Glomerular visceral epithelial cell (primary cell): ENCODE measurements at regions not wholly inside any gene's neighbourhood (a gene's known extent, or its start where the extent isn't known, plus 50 kb on each side); places are given as distances from the start of the nearest gene placed in this dataset.
"Not testable (repeated sequence)": the region's sequence is repeated elsewhere in the genome, so short reads cannot be mapped to it uniquely, and the experiment has no call there.

ENCODE experiments used
- DNase-seq: peaks from one replicate; pipeline ENCODE4 v3.0.0-alpha.2; 2016; ENCODE audit errors: extremely low spot score

- not testable (repeated sequence) for DNase-seq
Measured at GRCh38 chr1:146715054-146715453, 223.1 kb upstream of the NBPF12 start.

GRCh38 chr1:146710838-146711521 is 227.1 kb upstream of the NBPF12 start:
- DNase-seq = peak; percentile 40

DNA sequence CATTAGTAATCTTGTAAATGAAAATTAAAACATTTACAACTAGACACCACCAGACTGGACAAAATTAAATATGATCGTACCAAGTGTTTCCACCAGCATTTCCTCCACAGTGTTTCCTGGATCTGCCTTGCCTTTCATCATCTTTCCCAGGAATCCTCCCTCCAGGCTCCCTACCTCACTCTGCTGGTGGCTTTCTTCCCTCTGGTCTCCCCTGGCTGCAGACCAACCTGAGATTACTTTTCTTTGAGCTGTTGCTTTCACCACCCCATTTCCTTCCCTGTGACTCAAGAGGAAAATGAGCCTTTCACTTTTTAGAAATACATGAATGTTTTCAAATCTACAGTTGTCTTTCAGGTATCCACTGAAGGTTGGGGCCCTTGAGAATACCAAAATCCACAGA is 228.8 kb upstream of the NBPF12 start:
- not testable (repeated sequence) for DNase-seq

DNA sequence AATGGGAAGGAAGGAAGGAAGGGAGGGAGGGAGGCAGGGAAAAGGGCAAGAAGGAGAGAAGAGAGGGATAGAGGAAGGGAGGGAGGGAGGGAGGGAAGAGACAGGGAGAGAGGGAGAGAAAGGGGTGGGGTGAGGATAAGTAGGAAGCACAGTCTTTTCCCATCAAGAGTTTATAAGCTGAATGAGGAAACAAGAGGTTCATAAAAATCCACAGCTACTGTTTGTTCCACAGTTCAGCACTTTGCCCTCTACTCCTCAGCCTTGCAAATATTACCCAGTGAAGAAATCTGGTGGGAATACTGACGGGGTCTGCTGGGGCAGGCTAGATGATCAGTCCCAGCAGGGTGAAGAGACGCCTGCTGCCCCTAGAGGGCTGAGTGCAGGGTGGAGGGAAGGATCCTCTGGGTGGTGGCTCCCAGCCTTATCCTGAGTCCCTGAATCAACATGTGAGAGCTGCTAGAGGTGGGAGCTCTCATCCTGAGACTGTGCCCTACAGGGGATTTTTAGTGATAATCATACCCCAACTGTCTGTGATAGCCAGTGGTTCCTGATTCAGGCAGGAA is 233.9 kb upstream of the NBPF12 start:
- DNase-seq = not testable (repeated sequence)

DNA sequence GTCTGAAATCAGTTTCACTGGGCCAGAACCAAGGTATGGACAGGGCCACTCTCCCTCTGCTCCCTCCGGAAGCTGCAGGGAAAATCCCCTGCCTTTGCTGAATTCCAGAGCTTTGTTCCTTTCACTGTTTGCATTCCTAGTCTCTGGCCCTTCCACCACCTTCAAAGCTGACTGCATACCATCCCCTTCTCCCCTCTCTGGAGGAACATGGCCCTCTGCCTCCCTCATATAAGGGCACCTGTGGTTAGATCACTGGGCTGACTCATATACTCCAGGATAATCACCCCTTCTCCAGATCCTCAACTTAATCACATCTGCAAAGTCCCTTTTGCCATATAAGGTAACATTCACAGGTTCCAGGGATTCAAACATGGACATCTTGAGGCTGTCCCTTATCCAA is 236.8 kb upstream of the NBPF12 start:
- peak; percentile 80 for DNase-seq

- not testable (repeated sequence) for DNase-seq
Measured at GRCh38 chr1:146695388-146695787, 242.7 kb upstream of the NBPF12 start.

GRCh38 chr1:146691798-146692197 is 246.3 kb upstream of the NBPF12 start:
- not testable (repeated sequence) for DNase-seq

DNA sequence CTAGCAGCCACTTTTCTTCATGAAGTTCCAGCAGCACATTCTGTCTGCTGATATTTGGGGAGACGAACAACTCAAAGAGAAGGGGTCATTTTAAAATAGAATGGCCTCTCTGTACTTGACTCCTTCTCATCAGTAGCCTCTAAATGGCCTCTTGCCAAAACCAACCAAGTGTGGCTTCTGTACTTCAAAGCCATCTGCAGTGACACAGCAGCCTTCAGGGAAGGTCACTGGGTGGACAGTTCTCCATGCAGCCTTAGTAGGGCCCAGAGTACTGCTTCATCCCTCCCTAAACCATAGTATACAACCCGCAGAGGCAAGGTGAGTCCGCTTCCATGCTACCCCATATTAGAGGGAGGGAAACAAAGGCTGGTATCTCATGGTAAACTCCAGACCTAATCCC is 249.2 kb upstream of the NBPF12 start:
- not testable (repeated sequence) for DNase-seq

GRCh38 chr1:146686777-146687366 is 251.3 kb upstream of the NBPF12 start:
- not testable (repeated sequence) for DNase-seq

DNA sequence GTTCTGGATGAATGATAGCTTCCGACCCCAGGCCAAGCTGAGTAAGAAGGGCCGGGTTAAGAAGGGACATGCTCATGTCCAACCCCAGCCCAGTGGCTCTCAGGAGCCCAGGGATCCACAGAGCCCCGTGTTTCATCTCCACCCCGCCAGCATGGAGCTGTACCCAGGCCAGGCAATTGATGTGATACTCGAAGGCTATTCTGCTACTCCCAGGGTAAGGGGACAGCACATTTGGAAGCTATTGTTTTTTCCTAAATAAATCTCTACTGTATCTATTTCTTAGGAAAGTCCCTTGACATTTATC is 255.0 kb upstream of the NBPF12 start:
- not testable (repeated sequence) for DNase-seq

DNA sequence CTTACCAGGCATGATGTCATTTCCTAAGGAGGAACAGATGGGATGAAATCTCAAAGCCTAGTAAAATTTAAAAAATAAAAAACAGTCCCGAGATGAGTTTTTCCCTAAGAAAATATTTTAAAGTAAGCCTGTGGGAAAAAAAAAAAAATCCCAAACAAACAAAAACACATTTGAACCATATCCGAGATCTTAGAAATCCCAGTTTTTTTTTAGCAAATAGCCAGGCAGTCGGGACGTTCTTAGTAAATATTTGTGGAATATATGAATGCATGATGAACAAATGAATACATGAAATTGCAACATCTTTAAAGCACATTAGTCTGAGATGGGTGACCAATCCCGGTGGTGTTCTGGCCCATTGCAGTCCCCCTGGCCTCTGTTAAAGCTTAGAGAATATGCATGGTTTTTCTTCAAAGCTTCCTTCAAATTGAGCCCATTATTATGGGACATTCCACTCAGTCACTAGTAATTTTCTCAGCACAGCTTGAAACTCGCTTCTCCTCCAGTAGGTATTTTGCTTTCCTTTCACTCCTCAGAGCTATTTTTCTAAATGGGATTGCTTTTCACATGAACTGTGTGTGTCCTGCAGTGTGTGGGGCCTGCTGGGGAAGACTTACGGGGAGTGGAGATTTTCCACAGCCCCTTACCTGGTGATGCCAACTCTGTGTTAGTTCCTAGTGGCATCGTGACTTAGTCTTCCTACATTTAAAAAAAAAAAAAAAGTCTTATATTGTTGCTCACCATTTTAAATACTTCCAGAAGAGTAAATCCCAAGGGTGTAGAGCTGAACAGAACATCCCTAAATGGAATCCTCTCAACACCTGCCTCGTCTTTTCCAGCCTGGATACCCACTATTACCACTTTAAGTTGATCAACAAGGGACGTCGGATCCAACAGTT is 255.6 kb upstream of the NBPF12 start:
- DNase-seq = not testable (repeated sequence)

- DNase-seq = not testable (repeated sequence)
Measured at GRCh38 chr1:146673729-146674299, 264.3 kb upstream of the NBPF12 start.

DNA sequence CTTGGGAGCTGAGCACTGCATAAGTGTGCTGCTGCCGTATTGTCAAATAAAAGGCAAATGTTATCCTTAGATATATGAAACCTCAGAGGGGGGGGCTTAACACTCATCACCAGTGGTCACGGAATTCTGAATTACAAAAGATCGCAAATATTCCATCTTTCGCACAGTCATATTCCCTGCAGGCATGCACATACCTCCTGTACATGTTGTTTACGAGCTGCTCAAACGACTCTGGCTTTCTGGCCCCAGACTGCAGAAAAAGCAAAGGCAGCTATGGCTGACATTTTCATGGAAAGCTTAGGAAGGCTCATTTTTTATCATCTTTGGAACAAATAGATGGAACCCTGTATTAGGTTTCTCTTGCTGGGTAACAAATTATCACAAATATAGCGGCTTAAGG is 265.5 kb upstream of the NBPF12 start:
- not testable (repeated sequence) for DNase-seq

DNA sequence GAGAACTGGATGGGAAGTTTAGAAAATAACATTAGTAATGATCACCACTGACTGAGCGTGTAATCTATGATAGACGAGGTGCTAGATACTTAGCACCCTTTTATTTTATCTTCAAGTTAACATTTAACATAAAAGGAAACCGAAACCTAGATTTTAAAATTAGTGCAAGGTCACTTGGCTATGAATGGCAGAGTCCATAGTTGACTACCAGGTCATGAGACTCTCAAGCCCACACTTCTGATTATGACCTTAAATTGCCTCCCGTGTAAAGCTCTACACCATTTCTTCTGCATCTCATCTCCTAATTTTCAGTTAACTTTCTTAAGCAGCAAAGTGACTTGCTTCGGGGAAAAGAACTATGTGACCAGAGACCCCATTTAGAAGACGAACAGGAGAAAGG is 266.5 kb upstream of the NBPF12 start:
- DNase-seq = not testable (repeated sequence)

GRCh38 chr1:146670832-146671566 is 267.1 kb upstream of the NBPF12 start:
- not testable (repeated sequence) for DNase-seq

DNA sequence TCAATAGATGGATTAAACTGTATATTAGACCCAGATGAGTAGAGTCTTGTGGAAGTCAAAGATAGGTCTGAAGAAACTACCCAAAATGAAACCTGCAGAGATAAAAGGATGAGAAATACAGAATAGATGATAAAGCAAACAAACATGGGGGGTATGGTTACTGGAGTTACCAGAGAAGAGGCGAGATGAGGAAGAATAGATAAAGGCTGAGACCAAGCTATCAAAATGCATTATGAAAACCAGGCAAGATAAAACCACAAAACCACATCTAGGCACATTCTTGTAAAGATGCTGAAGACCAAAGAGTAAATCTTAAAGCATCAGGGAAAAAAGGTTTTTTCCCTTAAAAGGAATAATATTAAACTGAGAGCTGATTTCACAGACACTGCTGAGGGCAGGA is 271.8 kb upstream of the NBPF12 start:
- DNase-seq = not testable (repeated sequence)

- not testable (repeated sequence) for DNase-seq
Measured at GRCh38 chr1:146660242-146660641, 277.9 kb upstream of the NBPF12 start.

- DNase-seq = not testable (repeated sequence)
Measured at GRCh38 chr1:146656356-146657060, 281.6 kb upstream of the NBPF12 start.

- not testable (repeated sequence) for DNase-seq
Measured at GRCh38 chr1:146654763-146655162, 283.4 kb upstream of the NBPF12 start.

DNA sequence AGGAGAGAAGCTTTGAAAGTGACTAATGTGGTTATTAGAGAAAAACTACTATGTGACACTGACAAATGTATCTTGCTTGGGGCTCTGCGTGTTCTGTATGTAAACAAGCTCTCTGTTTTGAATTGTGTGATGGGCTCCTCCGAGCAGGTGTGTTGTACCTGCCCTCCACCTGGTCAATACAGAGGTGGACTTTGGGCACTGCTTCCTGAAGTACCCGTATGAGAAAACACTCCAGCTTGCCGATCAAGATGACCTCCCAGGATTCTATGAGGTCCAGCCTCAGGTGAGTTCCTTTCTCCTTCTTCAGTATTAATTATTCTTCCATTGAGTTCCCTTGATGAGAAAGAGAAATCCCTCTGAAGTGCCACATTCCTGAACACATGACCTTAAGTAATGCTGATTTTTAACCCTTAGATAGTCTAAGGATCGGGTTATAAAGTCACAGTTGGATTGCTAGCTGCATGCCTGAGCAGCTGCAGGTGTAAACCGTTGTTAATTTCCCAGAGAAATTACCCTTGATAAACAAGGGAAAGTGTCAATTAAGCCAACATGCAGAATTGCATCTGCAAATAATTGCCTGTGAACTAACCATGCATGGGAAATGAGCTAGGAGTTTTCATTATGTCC is 292.0 kb upstream of the NBPF12 start:
- DNase-seq = not testable (repeated sequence)
